ENCODE measurements at regions not wholly inside any gene's neighbourhood (a gene's known extent, or its start where the extent isn't known, plus 50 kb on each side); places are given as distances from the start of the nearest gene placed in this dataset.

DNA sequence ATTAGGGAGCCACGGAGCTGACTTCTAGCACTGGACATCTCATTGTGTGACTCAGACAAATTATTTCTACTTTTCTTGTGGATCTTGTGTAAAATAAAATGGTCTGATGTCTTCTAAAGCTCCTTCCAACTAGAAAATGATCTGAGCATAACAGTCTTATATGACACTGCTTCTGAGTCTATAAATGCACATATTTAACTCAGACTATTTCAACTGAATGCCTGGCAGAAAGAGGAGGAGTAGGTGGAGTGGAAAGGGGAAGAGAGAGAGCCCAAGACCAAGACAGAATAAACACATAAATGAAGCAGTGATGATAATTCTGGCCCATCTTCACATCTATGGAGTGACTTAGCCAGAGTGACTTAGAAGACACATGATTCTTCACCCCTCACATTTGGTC, 162.3 kb upstream of the PDZRN3 start:
- DNase-seq (ENCODE audit: low read depth): no peak
- H3K4me3 ChIP-seq (ENCODE audit: low read depth, low read length): no peak overlapping the region
- TF ChIP-seq CTCF (IDR thresholded peaks at IDR 0.05; ENCODE audit: insufficient read depth, low read length): no peak

DNA sequence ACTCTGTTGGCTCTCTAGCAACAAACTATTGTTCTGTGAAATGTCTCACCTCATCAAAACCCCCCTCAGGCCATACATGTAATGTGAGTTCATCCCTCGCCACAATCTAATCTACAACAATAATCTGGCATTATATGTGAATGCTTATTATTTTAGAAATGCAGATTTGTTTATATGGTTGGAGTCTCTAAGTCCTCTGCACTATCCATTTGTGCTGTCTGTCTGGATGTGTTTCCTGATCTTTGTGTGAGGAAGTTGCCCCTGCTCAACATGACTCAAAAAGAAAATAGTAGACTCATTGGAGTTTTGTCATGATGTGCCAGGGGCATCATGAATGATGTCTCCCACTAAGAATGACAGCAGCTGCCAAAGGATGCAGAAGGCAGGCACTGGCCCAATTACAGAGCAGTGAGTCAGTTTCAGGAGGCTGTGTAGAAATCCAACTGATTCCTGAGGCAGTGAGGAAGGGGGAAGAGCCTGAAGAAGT, 161.6 kb upstream of the PDZRN3 start:
- TF ChIP-seq CTCF (IDR thresholded peaks at IDR 0.05; ENCODE audit: insufficient read depth, low read length): no peak
- H3K4me3 ChIP-seq (ENCODE audit: low read depth, low read length): no peak overlapping the region
- peak; percentile 97 for DNase-seq (ENCODE audit: low read depth)

GRCh38 chr3:73784686-73785392, 160.1 kb upstream of the PDZRN3 start:
- no peak for TF ChIP-seq CTCF (IDR thresholded peaks at IDR 0.05; ENCODE audit: insufficient read depth, low read length)
- DNase-seq (ENCODE audit: low read depth): peak; percentile 60
- H3K4me3 ChIP-seq (ENCODE audit: low read depth, low read length): no peak overlapping the region

- no peak overlapping the region for H3K4me3 ChIP-seq (ENCODE audit: low read depth, low read length)
- TF ChIP-seq CTCF (IDR thresholded peaks at IDR 0.05; ENCODE audit: insufficient read depth, low read length): no peak
- DNase-seq (ENCODE audit: low read depth): no peak
Observed at GRCh38 chr3:73783811-73784210, 159.1 kb upstream of the PDZRN3 start.

DNA sequence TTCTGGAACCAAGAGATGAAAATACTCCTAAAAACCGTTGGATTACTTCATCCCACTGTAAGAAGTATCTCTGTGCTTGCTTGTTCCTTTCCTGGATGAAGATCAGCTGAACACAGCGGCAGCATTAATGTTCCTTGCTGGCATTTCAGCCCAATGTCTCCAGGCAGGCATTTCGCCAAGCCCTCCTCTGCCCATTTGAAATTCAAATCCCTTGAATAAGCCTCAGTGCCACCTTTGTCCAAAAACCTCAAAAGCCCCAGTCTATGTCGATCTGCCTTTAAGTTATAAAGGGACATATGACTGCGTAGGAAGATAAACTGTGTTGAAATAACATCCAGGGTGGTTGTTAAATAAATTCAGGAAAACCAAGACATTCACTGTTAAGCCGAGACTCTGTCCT, 156.8 kb upstream of the PDZRN3 start:
- no peak overlapping the region for H3K4me3 ChIP-seq (ENCODE audit: low read depth, low read length)
- DNase-seq (ENCODE audit: low read depth): no peak
- TF ChIP-seq CTCF (IDR thresholded peaks at IDR 0.05; ENCODE audit: insufficient read depth, low read length): no peak

- no peak overlapping the region for H3K4me3 ChIP-seq (ENCODE audit: low read depth, low read length)
- no peak for TF ChIP-seq CTCF (IDR thresholded peaks at IDR 0.05; ENCODE audit: insufficient read depth, low read length)
- no peak for DNase-seq (ENCODE audit: low read depth)
Observed at GRCh38 chr3:73774645-73775044, 149.9 kb upstream of the PDZRN3 start.

DNA sequence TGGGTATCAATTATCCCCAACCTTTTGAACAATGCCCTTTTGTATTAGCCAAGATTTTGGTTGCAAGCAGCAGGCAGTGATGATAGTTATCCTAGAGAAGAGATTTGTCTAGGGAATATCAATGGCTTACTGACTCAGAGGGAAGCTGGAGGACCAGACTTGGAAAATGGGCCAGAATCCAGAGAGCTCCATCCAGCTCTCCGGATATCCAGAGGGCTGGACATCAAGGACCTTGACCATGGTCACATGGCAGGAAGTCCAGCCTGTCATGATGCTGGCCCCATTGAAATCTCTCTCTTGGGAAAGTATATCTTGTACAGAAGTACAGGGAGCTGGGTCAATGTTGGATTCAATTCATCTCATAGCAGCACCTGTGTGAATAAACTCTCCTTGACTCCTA, 148.5 kb upstream of the PDZRN3 start:
- no peak overlapping the region for H3K4me3 ChIP-seq (ENCODE audit: low read depth, low read length)
- no peak for TF ChIP-seq CTCF (IDR thresholded peaks at IDR 0.05; ENCODE audit: insufficient read depth, low read length)
- no peak for DNase-seq (ENCODE audit: low read depth)
